ENCODE measurements at regions not wholly inside any gene's neighbourhood (a gene's known extent, or its start where the extent isn't known, plus 50 kb on each side); places are given as distances from the start of the nearest gene placed in this dataset.

DNA sequence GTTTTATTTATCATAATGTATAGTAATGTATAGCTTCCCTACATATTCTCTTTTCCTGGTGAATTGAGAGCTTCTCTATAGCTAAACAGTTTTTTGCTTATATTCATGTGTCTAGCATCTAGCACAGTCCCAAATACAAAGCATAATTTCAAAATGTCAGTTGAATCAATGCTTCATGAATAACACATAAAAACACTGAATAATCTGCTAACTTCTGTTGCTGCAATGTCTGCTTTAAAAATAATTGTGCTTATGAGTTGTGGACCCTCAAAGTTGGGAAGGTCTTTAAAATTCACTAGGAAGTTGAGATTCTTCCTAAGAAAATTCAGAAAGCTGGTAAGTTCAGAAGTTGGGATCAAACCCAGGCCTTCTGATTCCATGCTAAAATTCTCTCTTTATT lies 600.9 kb upstream of the FAM98A start:
- BruUV-seq (replicated peaks), result no TSS peak
- DNase-seq, result no peak
- Mint-ChIP-seq H3K9me3 (ENCODE audit: low read depth, unreplicated experiment) (peaks cover 24% of the 10 kb centered on the region), H3K4me1 (ENCODE audit: low read depth, unreplicated experiment) (no peaks in the 10 kb centered on the region), H3K27ac (ENCODE audit: unreplicated experiment) (no peak overlapping the region), H3K27me3 (ENCODE audit: unreplicated experiment) (no peaks in the 10 kb centered on the region), H3K36me3 (ENCODE audit: insufficient read depth, unreplicated experiment) (no peaks in the 10 kb centered on the region), H3K4me3 (ENCODE audit: low read depth, unreplicated experiment) (no peak overlapping the region)
- CTCF ChIA-PET, result no interaction called here
- TF ChIP-seq, protein P1, sequence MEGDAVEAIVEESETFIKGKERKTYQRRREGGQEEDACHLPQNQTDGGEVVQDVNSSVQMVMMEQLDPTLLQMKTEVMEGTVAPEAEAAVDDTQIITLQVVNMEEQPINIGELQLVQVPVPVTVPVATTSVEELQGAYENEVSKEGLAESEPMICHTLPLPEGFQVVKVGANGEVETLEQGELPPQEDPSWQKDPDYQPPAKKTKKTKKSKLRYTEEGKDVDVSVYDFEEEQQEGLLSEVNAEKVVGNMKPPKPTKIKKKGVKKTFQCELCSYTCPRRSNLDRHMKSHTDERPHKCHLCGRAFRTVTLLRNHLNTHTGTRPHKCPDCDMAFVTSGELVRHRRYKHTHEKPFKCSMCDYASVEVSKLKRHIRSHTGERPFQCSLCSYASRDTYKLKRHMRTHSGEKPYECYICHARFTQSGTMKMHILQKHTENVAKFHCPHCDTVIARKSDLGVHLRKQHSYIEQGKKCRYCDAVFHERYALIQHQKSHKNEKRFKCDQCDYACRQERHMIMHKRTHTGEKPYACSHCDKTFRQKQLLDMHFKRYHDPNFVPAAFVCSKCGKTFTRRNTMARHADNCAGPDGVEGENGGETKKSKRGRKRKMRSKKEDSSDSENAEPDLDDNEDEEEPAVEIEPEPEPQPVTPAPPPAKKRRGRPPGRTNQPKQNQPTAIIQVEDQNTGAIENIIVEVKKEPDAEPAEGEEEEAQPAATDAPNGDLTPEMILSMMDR (IDR thresholded peaks at IDR 0.05; ENCODE audit: unreplicated experiment), result no peak
- intact Hi-C loops (cut with micrococcal nuclease; ENCODE audit: unreplicated experiment), result no loop called here

DNA sequence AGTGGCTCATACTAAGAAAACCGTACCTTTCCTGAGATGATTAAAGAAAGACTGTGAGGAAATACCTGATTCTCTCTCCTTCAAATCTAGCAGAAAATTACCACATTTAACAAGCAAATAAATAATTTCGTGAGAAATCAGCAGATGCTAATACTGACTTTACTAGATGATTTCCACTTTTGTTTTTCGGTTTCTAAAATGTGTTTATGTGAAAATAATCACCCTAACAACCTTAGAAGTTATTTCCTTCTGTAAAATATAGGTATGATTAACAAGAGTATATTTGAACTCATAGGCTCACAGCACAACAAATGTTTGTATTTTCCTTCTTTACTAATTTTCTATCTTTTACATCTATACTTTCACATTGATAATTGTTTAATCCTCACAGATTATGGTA lies 594.1 kb upstream of the FAM98A start:
- no peak for DNase-seq
- TF ChIP-seq, protein P1 (IDR thresholded peaks at IDR 0.05; ENCODE audit: unreplicated experiment), result no peak

DNA sequence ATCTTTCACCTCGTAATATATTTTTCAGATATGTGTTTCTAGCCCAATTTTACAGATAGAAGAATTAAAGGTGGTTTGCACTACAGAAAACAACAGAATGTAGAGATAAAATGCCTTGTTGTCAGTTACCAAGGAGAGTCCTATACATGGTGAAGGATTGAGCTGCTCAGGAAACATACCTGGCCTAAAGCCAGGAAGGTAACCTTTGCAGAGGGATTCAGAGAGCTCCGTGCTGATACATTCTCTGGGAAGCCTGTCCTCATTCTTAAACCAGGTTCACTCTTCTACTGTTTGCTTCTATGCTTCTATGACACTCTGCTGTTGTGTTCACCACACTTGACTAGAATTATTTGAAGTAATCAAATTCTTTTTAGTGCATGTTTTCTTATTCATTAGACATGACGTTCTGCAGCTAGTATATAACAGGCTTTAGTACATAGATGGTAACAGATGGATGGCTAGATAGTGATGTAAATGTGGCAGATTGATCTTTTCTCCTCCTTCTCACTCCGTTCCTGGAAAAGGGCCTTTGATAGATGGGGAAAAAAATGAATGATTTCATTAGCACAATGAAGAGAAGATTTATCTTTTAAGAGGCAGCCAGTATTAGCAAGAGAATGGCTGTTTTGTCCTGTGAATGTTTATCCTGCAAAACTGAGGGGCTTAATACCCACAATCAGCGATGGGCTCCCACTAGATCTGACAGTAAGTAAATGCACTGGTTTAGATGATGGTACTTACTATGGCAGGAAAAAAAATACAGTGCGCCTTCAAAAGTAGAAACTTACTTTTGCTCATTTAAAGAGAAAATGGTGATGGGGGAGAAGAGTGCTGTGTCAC lies 589.6 kb upstream of the FAM98A start:
- intact Hi-C loops (cut with micrococcal nuclease; ENCODE audit: unreplicated experiment), result no loop called here
- H3K9me3 Mint-ChIP-seq (ENCODE audit: low read depth, unreplicated experiment), result peaks cover 19% of the 10 kb centered on the region
- H3K27ac Mint-ChIP-seq (ENCODE audit: unreplicated experiment), result no peak overlapping the region
- CTCF ChIA-PET, result no interaction called here
- H3K4me3 Mint-ChIP-seq (ENCODE audit: low read depth, unreplicated experiment), result no peak overlapping the region
- no peaks in the 10 kb centered on the region for H3K36me3 Mint-ChIP-seq (ENCODE audit: insufficient read depth, unreplicated experiment)
- no peaks in the 10 kb centered on the region for H3K4me1 Mint-ChIP-seq (ENCODE audit: low read depth, unreplicated experiment)
- H3K27me3 Mint-ChIP-seq (ENCODE audit: unreplicated experiment), result no peaks in the 10 kb centered on the region
- TF ChIP-seq, protein P1 (IDR thresholded peaks at IDR 0.05; ENCODE audit: unreplicated experiment), result no peak
- BruUV-seq (replicated peaks), result no TSS peak
- no peak for DNase-seq

More for the DNA sequence above, 594.1 kb upstream of the FAM98A start:
- H3K4me1 Mint-ChIP-seq (ENCODE audit: low read depth, unreplicated experiment), result no peaks in the 10 kb centered on the region
- no peaks in the 10 kb centered on the region for H3K27me3 Mint-ChIP-seq (ENCODE audit: unreplicated experiment)
- intact Hi-C loops (cut with micrococcal nuclease; ENCODE audit: unreplicated experiment), result no loop called here
- CTCF ChIA-PET, result no interaction called here
- H3K9me3 Mint-ChIP-seq (ENCODE audit: low read depth, unreplicated experiment), result peaks cover 21% of the 10 kb centered on the region
- BruUV-seq (replicated peaks), result no TSS peak
- no peak overlapping the region for H3K27ac Mint-ChIP-seq (ENCODE audit: unreplicated experiment)
- no peak overlapping the region for H3K4me3 Mint-ChIP-seq (ENCODE audit: low read depth, unreplicated experiment)
- H3K36me3 Mint-ChIP-seq (ENCODE audit: insufficient read depth, unreplicated experiment), result no peaks in the 10 kb centered on the region

DNA sequence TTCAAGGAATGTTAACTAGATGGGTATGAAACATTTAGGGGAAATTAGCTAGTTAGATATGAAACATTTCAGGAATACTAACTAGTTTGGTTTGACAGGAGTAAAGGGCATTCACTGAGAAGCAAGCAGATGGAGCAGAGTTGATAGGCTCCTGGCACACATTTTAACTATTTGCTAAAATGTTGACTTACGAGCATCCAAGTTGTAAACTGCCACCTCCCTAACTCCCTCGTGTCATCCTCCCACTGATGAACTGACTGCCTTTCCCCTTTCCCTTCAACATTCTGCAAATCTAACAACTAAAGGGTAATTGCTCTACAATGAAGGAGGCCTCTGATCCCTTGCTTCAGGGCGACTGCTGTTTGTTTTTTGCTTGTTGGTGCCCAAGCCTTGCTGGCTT lies 580.4 kb upstream of the FAM98A start:
- Mint-ChIP-seq H3K27ac (ENCODE audit: unreplicated experiment) (no peak overlapping the region), H3K9me3 (ENCODE audit: low read depth, unreplicated experiment) (peaks cover 9% of the 10 kb centered on the region), H3K27me3 (ENCODE audit: unreplicated experiment) (no peaks in the 10 kb centered on the region), H3K4me3 (ENCODE audit: low read depth, unreplicated experiment) (no peak overlapping the region), H3K4me1 (ENCODE audit: low read depth, unreplicated experiment) (no peaks in the 10 kb centered on the region), H3K36me3 (ENCODE audit: insufficient read depth, unreplicated experiment) (no peaks in the 10 kb centered on the region)
- CTCF ChIA-PET, result no interaction called here
- TF ChIP-seq, protein P1 (IDR thresholded peaks at IDR 0.05; ENCODE audit: unreplicated experiment), result no peak
- no peak for DNase-seq
- intact Hi-C loops (cut with micrococcal nuclease; ENCODE audit: unreplicated experiment), result no loop called here
- BruUV-seq (replicated peaks), result no TSS peak
